A549 (cell line): ENCODE measurements at regions not wholly inside any gene's neighbourhood (a gene's known extent, or its start where the extent isn't known, plus 50 kb on each side); places are given as distances from the start of the nearest gene placed in this dataset.

Source experiments
- CBX2 ChIP-seq: fragments of 200-600 bp; sonication (generic); IDR thresholded peaks from 2 replicates; pipeline ENCODE4 v1.6.1; 2016; ENCODE audit warnings: low read depth, mild to moderate bottlenecking, borderline replicate concordance
- CTCF ChIP-seq: fragments of >200 bp; sonication (Bioruptor Twin); formaldehyde crosslinking; IDR thresholded peaks from 3 replicates; pipeline ENCODE4 v1.5.1; 2016
- EP300 ChIP-seq, 2 experiments: fragments of >200 bp; sonication (Bioruptor Twin); formaldehyde crosslinking; IDR thresholded peaks; 2 replicates in 1 of 2; 3 replicates in 1 of 2; pipeline ENCODE4 v1.6.1; 2016 to 2017
- HEYL ChIP-seq: fragments of 250-450 bp; sonication (Bioruptor Pico); IDR thresholded peaks from 2 replicates; pipeline ENCODE4 v1.8.0; 2021; ENCODE audit warnings: mild to moderate bottlenecking, moderate library complexity
- HOXB13 ChIP-seq: fragments of 250-450 bp; sonication (Bioruptor Pico); IDR thresholded peaks from 2 replicates; pipeline ENCODE4 v1.5.0; 2020; ENCODE audit warnings: low read depth, mild to moderate bottlenecking, moderate library complexity
- JUNB ChIP-seq: fragments of >200 bp; sonication (Bioruptor Twin); formaldehyde crosslinking; IDR thresholded peaks from 2 replicates; pipeline ENCODE4 v1.6.1; 2016
- KDM1A ChIP-seq: fragments of 200-600 bp; sonication (generic); IDR thresholded peaks from 2 replicates; pipeline ENCODE4 v1.6.1; 2016; ENCODE audit warnings: low read depth, mild to moderate bottlenecking
- NR3C1 ChIP-seq: fragments of >200 bp; sonication (Bioruptor Twin); formaldehyde crosslinking; IDR thresholded peaks from 3 replicates; pipeline ENCODE4 v1.6.1; 2017
- POLR2A ChIP-seq: IDR thresholded peaks from 2 replicates; pipeline ENCODE4 v1.6.1; 2012; ENCODE audit warnings: mild to moderate bottlenecking, low read length
- RAD21 ChIP-seq, 2 experiments: fragments of >200 bp in 1 of 2; sonication (Bioruptor Twin) in 1 of 2; formaldehyde crosslinking in 1 of 2; IDR thresholded peaks in 1 of 2; conservative IDR thresholded peaks in 1 of 2; 2 replicates in 1 of 2; 3 replicates in 1 of 2; pipeline ENCODE4 v1.6.1; 2012 to 2018; ENCODE audit warnings: inconsistent platforms in 1 of 2
- RCOR1 ChIP-seq: fragments of 150-350 bp; IDR thresholded peaks from 2 replicates; pipeline ENCODE4 v1.6.1; 2014; ENCODE audit warnings: antibody characterized with exemption, low read length, low read depth
- REST ChIP-seq: fragments of 200-600 bp; sonication (generic); IDR thresholded peaks from 2 replicates; pipeline ENCODE4 v1.6.1; 2016; ENCODE audit warnings: antibody characterized with exemption, mild to moderate bottlenecking, moderate library complexity
- ZFP36 ChIP-seq: fragments of 450-650 bp; IDR thresholded peaks from 2 replicates; pipeline ENCODE4 v1.6.1; 2014; ENCODE audit warnings: borderline replicate concordance; ENCODE audit not compliant: partially characterized antibody

GRCh38 chr16:62216837-62217236 lies 180.6 kb upstream of the CDH8 start:
- TF ChIP-seq CTCF, result no peak
- no peak for TF ChIP-seq HOXB13 (CRISPR knock-in tag)
- no peak for TF ChIP-seq RAD21 (conservative IDR thresholded peaks at IDR 0.05 in 1 of 2, IDR thresholded peaks at IDR 0.05 in 1 of 2)
- TF ChIP-seq RCOR1, result no peak
- TF ChIP-seq POLR2A, result no peak
- TF ChIP-seq EP300 (IDR thresholded peaks at IDR 0.05), result no peak
- no peak for TF ChIP-seq HEYL (CRISPR knock-in tag)
- no peak for TF ChIP-seq JUNB
- no peak for TF ChIP-seq REST
- TF ChIP-seq NR3C1, result no peak
- TF ChIP-seq KDM1A, result no peak
- no peak for TF ChIP-seq CBX2
- TF ChIP-seq ZFP36, result no peak
